ENCODE measurements at regions not wholly inside any gene's neighbourhood (a gene's known extent, or its start where the extent isn't known, plus 50 kb on each side); places are given as distances from the start of the nearest gene placed in this dataset.

DNA sequence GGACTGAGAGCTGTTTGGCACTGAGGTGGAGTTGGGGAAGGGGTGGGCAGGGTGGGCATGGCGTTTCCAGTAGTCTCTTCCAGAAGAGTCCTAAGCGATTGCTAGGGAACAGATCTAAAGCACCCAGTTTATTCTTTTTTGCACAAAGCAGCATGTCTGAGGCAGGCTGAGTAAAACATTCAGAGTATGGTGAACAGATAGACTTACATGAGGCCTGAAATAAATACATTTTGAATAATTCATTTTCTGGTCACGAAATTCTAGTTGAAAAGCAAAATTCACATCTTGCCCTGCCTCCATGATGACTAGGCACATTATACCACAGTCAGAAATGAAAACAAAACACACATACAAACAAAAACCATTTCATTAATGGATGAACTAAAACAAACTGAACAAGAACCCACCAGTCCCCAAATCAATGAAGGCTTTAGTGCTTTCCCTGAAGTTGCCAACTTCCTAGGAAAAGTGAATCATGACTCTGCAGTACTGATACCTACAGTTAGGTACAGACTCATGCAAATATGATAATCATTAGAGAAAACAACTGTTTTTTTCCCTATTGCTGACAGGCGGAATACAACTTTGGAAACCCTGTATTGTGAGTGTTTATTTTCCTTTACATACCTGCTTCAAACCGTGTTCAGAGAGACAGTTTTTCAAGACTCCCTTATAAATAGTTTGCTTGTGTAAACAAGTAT, 702.9 kb upstream of the POU3F2 start:
- Histone ChIP-seq H3K4me1 (replicated peaks in 1 of 4; ENCODE audit: control insufficient read depth in 3 of 4, insufficient read depth in 4 of 4, low read length in 3 of 4) (no peaks in the 10 kb centered on the region), H4K5ac (ENCODE audit: insufficient read length, low read depth, low read length) (no peak overlapping the region), H3K4me2 (ENCODE audit: insufficient read depth in 1 of 2, low read depth in 2 of 2, low read length in 2 of 2) (no peak overlapping the region), H3K79me1 (ENCODE audit: low read depth, low read length) (no peaks in the 10 kb centered on the region), H4K20me1 (replicated peaks in 1 of 2; ENCODE audit: control insufficient read depth in 1 of 2, insufficient read depth in 2 of 2, low read length in 2 of 2) (no peaks in the 10 kb centered on the region), H2BK5ac (ENCODE audit: low read depth, low read length) (no peak overlapping the region), H3K23me2 (ENCODE audit: low read depth, low read length) (no peaks in the 10 kb centered on the region), H3K18ac (ENCODE audit: extremely low read depth, low read length) (no peak overlapping the region), H3K36me3 (ENCODE audit: control insufficient read depth in 2 of 4, insufficient read depth in 4 of 4, low read length in 3 of 4) (no peaks in the 10 kb centered on the region), H3K56ac (replicated peaks; ENCODE audit: insufficient read length, low read depth, low read length) (no peak overlapping the region), H2BK15ac (ENCODE audit: low read length) (no peak overlapping the region), H2AK5ac (ENCODE audit: low read depth, low read length) (no peak overlapping the region), H3K27me3 (replicated peaks in 1 of 4; ENCODE audit: control insufficient read depth in 3 of 4, extremely low read depth in 1 of 4, insufficient read depth in 3 of 4, low read length in 3 of 4) (peaks cover 0 to 2% (median 0%) of the 10 kb centered on the region in 4 experiments; a peak in 1 of 7 replicates), H3K23ac (ENCODE audit: insufficient read length) (no peak overlapping the region), H2BK120ac (replicated peaks; ENCODE audit: low read depth, low read length) (no peak overlapping the region), H3K4ac (replicated peaks; ENCODE audit: insufficient read length, low read depth, low read length) (no peak overlapping the region), H3K9ac (replicated peaks in 1 of 4; ENCODE audit: extremely low read depth in 1 of 4, low read depth in 3 of 4, low read length in 3 of 4) (no peak overlapping the region), H2BK12ac (ENCODE audit: low read depth, low read length) (no peak overlapping the region), H4K8ac (ENCODE audit: extremely low read depth, insufficient read depth, low read length) (no peak overlapping the region), H3K4me3 (ENCODE audit: extremely low read depth in 1 of 4, insufficient read depth in 2 of 4, low read depth in 3 of 4, low read length in 4 of 4) (no peak overlapping the region), H3K14ac (ENCODE audit: insufficient read length) (no peak overlapping the region), H2AFZ (ENCODE audit: low read length) (no peak overlapping the region), H3K27ac (ENCODE audit: low read depth, low read length) (no peak overlapping the region), H4K91ac (replicated peaks; ENCODE audit: insufficient read length, low read length) (no peak overlapping the region), H3K79me2 (ENCODE audit: control insufficient read depth in 1 of 2, insufficient read depth in 2 of 2, low read length in 2 of 2) (no peaks in the 10 kb centered on the region), H2BK20ac (ENCODE audit: low read length) (no peak overlapping the region), H3K9me3 (ENCODE audit: insufficient read depth in 2 of 2, low read depth in 1 of 2, low read length in 1 of 2) (no peaks in the 10 kb centered on the region)
- POLR2A ChIA-PET (ENCODE audit: partially characterized antibody) = no interaction called here
- TF ChIP-seq SRF (IDR thresholded peaks at IDR 0.05; ENCODE audit: low read depth, low read length) = no peak
- TF ChIP-seq PHF8 (conservative IDR thresholded peaks at IDR 0.05; ENCODE audit: low read depth, low read length) = no peak
- TF ChIP-seq BCL11A (IDR thresholded peaks at IDR 0.05; ENCODE audit: low read depth in 2 of 2, low read length in 2 of 2) = no peak
- TF ChIP-seq EP300 (IDR thresholded peaks at IDR 0.05; ENCODE audit: borderline replicate concordance in 1 of 2, low read depth in 2 of 2, low read length in 2 of 2) = no peak
- TF ChIP-seq HDAC2 (IDR thresholded peaks at IDR 0.05; ENCODE audit: borderline replicate concordance in 1 of 2, low read depth in 2 of 2, low read length in 2 of 2) = no peak
- TF ChIP-seq POLR2A (IDR thresholded peaks at IDR 0.05; ENCODE audit: control extremely low read depth in 1 of 2, low read depth in 2 of 2, low read length in 2 of 2) = no peak
- DNase-seq (ENCODE audit: low read depth in 1 of 2, low spot score in 2 of 2) (no peak), FAIRE-seq (no peak)
- WGBS, 2 experiments (ENCODE audit: extremely low coverage in 1 of 2, insufficient coverage in 1 of 2, insufficient read length in 1 of 2, insufficient replicate concordance in 2 of 2, low coverage in 1 of 2, low lambda C conversion rate in 2 of 2, missing lambda C conversion rate in 1 of 2) = 92% methylated on average over 5 of the region's 5 CpGs; no CpG with 5 or more reads in 1 of the 2 experiments
- CTCF ChIA-PET (ENCODE audit: partially characterized antibody) = no interaction called here
